ENCODE measurements at regions not wholly inside any gene's neighbourhood (a gene's known extent, or its start where the extent isn't known, plus 50 kb on each side); places are given as distances from the start of the nearest gene placed in this dataset.
A peak's percentile ranks its signal among the peaks of the same experiment; 100 is the strongest.

- no peak for DNase-seq
Observed at GRCh38 chr10:121284936-121285335, 313.3 kb downstream of the FGFR2 start.

GRCh38 chr10:121285406-121286196 lies 312.6 kb downstream of the FGFR2 start:
- DNase-seq: no peak

GRCh38 chr10:121288011-121288410 lies 310.2 kb downstream of the FGFR2 start:
- DNase-seq: no peak

- no peak for DNase-seq
Observed at GRCh38 chr10:121288864-121289661, 309.2 kb downstream of the FGFR2 start.

- DNase-seq: no peak
Observed at GRCh38 chr10:121289800-121290199, 308.4 kb downstream of the FGFR2 start.

DNA sequence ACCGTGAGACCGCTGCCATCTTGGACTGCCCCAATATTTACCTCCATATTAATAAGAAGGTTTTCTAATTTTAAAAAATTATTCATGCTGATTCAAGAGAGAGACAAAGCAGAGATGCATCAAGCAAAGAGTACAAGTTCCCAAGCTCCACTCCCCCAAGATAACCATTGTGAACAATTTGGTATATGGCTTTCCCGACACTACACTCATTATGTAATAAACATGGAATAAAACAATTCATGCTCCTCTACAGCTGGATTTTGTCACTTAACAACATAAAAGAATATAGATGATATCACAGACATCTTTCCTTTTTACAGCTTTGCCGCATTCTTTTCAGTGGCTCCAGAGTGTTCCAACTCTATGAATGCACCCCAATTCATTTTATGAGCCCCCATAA lies 307.6 kb downstream of the FGFR2 start:
- DNase-seq: no peak

DNA sequence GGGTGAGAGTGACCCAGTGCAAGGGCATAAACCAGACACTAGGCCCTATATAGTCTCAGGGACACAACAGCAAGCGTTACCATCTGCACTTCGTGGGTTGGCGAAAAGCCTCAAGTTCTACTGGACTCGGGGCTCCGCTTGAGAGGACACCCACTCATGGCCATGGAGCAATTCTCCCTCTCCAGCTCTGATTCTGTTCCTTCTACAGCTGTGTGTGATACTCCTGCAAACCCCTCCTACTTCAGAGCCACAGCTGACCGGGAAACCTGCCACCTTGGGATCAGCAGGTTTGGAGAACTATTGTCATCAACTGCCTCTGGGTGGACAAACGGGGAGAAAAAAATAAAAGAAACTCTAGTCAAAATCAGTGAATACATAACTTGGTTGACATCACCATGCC lies 306.9 kb downstream of the FGFR2 start:
- DNase-seq: no peak

DNA sequence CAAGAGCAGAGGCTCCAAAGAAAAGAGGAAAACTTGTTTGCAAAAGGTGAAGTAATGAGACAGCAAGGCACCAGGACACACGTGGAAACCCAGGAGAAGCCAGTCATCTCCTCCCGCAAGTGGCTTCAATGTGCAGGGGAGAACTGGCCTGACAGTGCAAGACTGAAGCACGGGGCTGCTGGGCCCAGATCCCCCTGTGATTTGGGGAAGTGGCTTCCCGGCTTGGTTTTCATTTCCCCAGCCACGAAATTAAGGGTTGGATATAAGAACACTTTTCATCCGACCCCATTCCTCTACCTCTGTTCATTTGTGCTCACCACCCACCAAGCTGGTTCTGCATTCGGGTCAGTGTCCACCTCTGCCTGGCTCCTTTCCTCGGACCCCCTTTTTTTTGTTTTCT lies 306.4 kb downstream of the FGFR2 start:
- DNase-seq: no peak

- DNase-seq: no peak
Observed at GRCh38 chr10:121292321-121292720, 305.9 kb downstream of the FGFR2 start.

GRCh38 chr10:121293110-121293509 lies 305.1 kb downstream of the FGFR2 start:
- no peak for DNase-seq

GRCh38 chr10:121294630-121295029 lies 303.6 kb downstream of the FGFR2 start:
- DNase-seq: no peak

GRCh38 chr10:121296378-121296777 lies 301.9 kb downstream of the FGFR2 start:
- no peak for DNase-seq

- no peak for DNase-seq
Observed at GRCh38 chr10:121296881-121297585, 301.2 kb downstream of the FGFR2 start.

- no peak for DNase-seq
Observed at GRCh38 chr10:121300723-121301122, 297.5 kb downstream of the FGFR2 start.

DNA sequence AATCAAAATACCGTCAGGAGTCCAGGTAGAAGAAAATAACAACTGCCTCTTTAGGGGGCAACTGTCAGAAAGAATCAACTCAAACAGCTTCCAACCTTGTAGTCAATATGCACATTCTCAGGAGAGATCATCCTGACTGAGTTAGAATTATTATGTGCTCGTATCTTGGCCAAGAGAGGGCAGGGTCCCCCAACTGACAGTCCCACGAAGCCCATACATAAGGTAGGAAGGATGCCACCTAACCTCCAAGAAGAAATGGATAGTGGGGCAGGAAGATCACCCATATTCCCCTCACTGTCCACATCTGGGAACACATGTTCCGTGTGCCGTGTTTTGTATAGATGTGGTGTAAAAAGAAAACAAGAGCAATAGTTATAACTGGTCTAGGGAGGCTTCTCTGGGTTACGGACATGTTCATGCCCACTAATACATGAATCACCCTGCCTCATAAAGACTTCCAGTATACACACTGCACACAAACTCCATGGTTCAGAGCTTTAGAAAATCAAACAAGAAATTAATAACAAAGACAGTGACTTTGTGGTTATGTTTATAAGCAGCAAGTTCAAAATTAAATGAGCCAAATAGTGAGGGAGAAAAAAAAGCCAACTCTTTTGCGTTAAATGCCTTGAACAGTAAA lies 295.6 kb downstream of the FGFR2 start:
- no peak for DNase-seq

DNA sequence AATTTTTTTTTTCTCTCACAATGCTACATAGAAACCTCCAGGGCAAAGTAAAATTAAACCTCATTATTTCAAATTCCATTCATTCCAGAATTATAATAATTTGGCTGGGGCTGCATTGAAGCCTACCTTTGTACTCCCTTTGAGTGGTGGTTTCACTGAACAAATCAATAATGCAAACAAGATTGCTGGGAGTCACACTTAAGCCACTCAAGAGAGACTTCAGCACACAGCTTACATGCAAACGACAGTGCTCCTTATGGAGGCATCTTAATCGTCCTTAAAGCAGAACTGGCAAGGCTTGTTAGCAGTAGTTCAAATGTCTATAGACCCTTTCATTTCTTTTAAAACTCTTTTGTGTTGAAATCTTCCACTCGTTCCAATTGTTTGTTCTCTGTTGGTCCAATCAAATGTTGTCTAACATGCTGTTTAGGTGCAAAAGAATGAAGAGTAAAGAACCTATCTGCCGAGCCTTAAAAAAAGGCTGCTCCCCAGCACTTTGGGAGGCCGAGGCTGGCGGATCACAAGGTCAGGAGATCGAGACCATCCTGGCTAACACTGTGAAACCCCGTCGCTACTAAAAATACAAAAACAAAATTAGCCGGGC lies 294.9 kb downstream of the FGFR2 start:
- DNase-seq: no peak

DNA sequence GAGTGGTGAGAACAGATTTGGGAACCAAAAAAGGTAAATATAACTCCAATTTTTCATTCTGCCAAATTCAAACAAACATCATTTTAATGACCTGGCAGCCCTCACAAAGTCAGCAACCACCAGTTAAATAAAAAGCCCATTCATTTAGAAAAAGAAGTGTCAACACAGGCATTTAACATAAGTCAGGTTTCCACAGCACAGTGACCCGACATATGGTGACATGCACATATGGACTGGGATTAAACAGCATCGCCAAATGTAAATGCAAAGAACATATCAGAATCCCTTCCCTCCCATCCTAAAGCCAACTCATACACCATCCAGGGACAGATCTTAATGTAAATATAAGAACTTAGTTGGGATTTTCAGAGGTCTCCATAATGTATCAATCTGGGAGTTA lies 293.2 kb downstream of the FGFR2 start:
- no peak for DNase-seq

- DNase-seq: no peak
Observed at GRCh38 chr10:121306159-121306673, 292.0 kb downstream of the FGFR2 start.

DNA sequence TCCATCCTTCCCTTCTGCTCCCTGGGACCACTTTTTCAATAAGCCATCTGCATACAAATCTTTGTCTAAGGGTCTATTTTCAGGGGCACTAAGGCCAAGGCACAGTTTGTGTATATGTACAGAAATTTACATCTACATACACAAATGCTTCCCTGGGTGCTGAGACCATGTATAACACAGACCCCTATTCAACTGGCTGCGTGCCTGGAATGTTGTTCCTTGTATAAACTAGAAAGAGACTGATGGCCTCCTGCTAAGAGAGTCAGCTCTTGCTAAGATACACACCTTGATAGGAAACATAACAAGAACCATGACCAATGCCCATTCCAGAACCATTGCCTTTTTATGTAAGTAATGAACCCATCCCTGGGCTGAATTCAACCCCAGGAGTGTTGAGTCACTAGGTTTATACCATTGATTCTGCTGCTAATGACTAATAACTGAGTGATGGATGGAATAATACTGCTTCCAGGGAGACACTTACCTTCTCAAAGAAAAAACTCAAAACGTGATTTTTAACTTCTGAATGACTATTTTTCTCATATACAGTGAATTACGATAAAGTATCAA lies 290.7 kb downstream of the FGFR2 start:
- no peak for DNase-seq

DNA sequence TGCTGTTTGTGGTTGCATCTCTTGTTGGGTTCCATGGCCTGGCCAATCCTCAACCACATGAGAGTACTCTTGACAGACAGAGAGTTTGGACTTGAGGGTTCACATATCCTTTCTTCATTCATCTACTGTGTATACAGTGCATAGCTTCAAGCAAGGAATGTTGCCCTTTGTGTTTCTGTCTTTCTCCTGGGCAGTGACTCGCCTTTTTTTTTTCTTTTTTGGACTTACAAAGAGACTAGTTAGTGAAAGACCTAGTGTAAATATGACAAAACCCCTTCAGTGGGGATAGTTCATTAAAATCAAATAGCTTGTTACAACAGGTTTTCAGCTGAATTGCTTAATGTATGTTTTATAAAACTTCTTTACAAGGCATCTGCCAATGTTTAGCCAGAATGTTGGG lies 290.2 kb downstream of the FGFR2 start:
- no peak for DNase-seq

- DNase-seq: no peak
Observed at GRCh38 chr10:121309164-121309563, 289.1 kb downstream of the FGFR2 start.

DNA sequence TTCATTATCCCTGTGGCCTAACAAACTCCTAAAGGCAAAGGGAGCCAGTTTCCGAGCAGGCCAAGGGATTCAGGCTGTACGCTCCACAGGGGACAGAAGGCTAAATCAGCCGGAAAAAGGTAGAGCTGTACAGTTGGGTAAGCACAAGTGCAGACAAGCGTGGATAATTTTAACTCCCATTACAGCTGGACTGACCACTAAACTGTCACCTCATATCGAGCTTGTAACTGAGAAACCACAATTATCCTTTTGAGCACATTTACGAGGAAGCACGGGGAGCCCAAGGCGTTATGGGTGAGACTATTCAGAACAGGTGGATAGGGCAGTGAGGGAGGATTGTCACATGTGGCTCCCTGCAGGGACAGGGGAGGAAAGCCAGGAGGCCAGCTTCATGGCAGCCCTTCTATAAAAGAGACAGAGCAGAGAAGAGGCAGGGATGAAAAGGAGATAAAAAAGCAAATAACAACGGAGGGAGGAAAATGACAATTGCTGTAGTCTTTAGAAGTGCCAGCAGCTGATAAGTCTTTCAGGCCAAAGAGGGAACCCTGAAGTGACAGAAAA lies 288.0 kb downstream of the FGFR2 start:
- DNase-seq: peak; percentile 48

Measured in NCI-H526 treated with DMSO at 0.1 percent for 48 hours (cell line).